ENCODE measurements at regions not wholly inside any gene's neighbourhood (a gene's known extent, or its start where the extent isn't known, plus 50 kb on each side); places are given as distances from the start of the nearest gene placed in this dataset.

DNA sequence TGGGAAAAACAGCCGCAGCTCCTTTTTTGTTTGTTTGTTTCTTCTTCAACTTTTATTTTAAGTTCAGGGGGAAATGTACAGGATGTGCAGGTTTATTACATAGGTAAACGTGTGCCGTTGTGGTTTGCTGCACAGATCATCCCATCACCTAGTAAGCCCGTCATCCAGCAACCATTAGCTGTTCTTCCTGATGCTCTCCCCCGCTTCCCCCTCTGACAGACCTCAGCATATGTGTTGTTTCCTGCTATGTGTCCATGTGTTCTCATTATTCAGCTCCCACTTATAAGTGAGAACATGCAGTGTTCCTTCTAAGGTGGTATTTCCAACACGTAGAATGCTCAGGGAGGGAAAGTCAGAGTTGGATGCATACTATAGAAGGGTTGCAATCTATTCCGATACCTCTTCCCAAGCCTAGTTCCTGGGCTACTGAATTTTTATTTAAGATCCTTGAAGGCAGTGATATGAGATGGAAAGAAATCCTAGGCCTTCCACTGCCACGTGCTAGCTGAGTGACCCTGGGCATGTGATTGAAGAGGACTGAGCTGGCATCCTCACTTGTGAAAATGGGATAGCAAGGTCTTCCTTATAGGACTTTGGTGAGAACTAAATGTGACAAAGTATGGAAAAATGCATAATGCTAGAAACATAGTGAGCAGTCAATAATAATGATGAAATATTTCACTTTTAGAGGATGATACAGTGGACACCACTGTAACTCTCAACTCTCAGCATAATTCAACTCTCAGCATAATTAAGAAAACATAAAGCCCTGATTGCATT lies 278.5 kb downstream of the REEP3 start:
- Histone ChIP-seq H3K27ac (peak overlapping the region; percentile 57), H3K36me3 (no peaks in the 10 kb centered on the region), H3K4me3 (no peak overlapping the region), H3K27me3 (no peaks in the 10 kb centered on the region), H3K4me1 (peaks cover 8% of the 10 kb centered on the region), H3K9me3 (no peaks in the 10 kb centered on the region)
- TF ChIP-seq POLR2A (IDR thresholded peaks at IDR 0.05) (no peak), EP300 (IDR thresholded peaks at IDR 0.05) (no peak), POLR2AphosphoS5 (IDR thresholded peaks at IDR 0.05) (no peak)
- TF ChIP-seq, protein P1, sequence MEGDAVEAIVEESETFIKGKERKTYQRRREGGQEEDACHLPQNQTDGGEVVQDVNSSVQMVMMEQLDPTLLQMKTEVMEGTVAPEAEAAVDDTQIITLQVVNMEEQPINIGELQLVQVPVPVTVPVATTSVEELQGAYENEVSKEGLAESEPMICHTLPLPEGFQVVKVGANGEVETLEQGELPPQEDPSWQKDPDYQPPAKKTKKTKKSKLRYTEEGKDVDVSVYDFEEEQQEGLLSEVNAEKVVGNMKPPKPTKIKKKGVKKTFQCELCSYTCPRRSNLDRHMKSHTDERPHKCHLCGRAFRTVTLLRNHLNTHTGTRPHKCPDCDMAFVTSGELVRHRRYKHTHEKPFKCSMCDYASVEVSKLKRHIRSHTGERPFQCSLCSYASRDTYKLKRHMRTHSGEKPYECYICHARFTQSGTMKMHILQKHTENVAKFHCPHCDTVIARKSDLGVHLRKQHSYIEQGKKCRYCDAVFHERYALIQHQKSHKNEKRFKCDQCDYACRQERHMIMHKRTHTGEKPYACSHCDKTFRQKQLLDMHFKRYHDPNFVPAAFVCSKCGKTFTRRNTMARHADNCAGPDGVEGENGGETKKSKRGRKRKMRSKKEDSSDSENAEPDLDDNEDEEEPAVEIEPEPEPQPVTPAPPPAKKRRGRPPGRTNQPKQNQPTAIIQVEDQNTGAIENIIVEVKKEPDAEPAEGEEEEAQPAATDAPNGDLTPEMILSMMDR (IDR thresholded peaks at IDR 0.05), result no peak
- no peak for DNase-seq (ENCODE audit: low spot score in 2 of 2)
- 57% methylated on average over 8 of the region's 8 CpGs for WGBS

DNA sequence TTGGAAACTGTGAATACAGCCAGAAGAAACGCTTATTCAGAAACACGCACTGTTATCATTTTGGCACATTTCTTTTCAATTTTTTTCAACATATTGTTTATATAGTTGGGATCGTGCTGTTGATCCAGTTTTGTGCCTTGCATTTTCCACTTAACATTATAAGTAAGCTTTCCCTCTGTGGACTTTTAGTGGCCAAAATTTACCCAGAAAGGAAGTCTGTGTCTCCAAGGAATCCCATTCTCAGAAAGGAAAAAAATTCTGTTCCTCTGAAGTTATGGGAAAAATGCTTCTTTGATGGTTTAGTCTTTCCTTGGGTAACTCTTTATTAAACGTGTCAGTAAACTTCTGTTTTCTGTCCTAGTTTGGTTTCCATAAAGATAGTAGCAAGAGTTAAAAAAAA lies 280.0 kb downstream of the REEP3 start:
- no peak overlapping the region for H3K4me3 ChIP-seq
- H3K4me1 ChIP-seq, result peaks cover 8% of the 10 kb centered on the region
- no peak overlapping the region for H3K27ac ChIP-seq
- H3K9me3 ChIP-seq, result no peaks in the 10 kb centered on the region
- TF ChIP-seq EP300 (IDR thresholded peaks at IDR 0.05) (no peak), POLR2AphosphoS5 (IDR thresholded peaks at IDR 0.05) (no peak), POLR2A (IDR thresholded peaks at IDR 0.05) (no peak)
- TF ChIP-seq, protein P1 (IDR thresholded peaks at IDR 0.05), result no peak
- H3K36me3 ChIP-seq, result no peaks in the 10 kb centered on the region
- no peak for DNase-seq (ENCODE audit: low spot score in 2 of 2)
- 45% methylated on average over 4 of the region's 4 CpGs for WGBS
- H3K27me3 ChIP-seq, result no peaks in the 10 kb centered on the region

DNA sequence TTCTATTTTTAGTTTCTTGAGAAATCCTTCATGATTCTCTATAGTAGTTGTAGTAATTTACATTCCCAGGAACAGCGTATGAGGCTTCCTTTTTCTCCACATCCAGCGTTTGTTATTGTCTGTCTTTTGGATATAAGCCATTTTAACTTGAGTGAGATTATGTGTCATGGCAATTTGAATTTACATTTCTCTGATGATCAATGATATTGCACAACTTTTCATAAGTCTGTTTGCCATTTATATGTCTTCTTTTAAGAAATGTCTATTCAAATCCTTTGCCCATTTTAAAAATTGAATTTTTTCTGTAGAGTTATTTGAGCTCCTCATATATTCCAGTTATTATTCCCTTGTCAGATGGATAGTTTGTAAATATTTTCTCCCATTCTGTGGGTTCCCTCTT lies 285.1 kb downstream of the REEP3 start:
- Histone ChIP-seq H3K27ac (no peak overlapping the region), H3K27me3 (no peaks in the 10 kb centered on the region), H3K9me3 (peaks cover 5% of the 10 kb centered on the region), H3K36me3 (no peaks in the 10 kb centered on the region), H3K4me3 (no peak overlapping the region), H3K4me1 (no peaks in the 10 kb centered on the region)
- TF ChIP-seq, protein P1 (IDR thresholded peaks at IDR 0.05), result no peak
- TF ChIP-seq POLR2A (IDR thresholded peaks at IDR 0.05) (no peak), EP300 (IDR thresholded peaks at IDR 0.05) (no peak), POLR2AphosphoS5 (IDR thresholded peaks at IDR 0.05) (no peak)
- DNase-seq (ENCODE audit: low spot score in 2 of 2), result no peak
- 32% methylated on average over 2 of the region's 2 CpGs for WGBS

DNA sequence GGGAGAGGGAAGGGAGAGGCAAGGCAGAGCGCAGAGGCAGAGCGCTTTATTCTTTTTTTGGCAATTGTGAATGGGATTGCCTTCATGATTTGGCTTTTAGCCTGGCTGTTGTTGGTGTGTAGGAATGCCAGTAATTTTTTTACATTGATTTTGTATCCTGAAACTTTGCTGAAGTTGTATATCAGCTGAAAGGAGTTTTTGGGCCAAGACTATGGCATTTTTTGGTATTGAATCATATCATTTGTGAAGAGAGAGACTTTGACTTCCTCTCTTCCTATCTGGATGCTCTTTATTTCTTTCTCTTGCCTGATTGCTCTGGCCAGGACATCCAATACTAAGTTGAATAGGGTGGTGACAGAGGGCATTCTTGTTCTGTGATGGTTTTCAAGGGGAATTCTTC lies 291.3 kb downstream of the REEP3 start:
- Histone ChIP-seq H3K27me3 (no peaks in the 10 kb centered on the region), H3K9me3 (no peaks in the 10 kb centered on the region), H3K36me3 (no peaks in the 10 kb centered on the region), H3K27ac (no peak overlapping the region), H3K4me3 (no peak overlapping the region), H3K4me1 (no peaks in the 10 kb centered on the region)
- DNase-seq (ENCODE audit: low spot score in 2 of 2), result no peak
- TF ChIP-seq EP300 (IDR thresholded peaks at IDR 0.05) (no peak), POLR2AphosphoS5 (IDR thresholded peaks at IDR 0.05) (no peak), POLR2A (IDR thresholded peaks at IDR 0.05) (no peak)
- TF ChIP-seq, protein P1 (IDR thresholded peaks at IDR 0.05), result no peak
- 19% methylated on average over 1 of the region's 2 CpGs for WGBS

DNA sequence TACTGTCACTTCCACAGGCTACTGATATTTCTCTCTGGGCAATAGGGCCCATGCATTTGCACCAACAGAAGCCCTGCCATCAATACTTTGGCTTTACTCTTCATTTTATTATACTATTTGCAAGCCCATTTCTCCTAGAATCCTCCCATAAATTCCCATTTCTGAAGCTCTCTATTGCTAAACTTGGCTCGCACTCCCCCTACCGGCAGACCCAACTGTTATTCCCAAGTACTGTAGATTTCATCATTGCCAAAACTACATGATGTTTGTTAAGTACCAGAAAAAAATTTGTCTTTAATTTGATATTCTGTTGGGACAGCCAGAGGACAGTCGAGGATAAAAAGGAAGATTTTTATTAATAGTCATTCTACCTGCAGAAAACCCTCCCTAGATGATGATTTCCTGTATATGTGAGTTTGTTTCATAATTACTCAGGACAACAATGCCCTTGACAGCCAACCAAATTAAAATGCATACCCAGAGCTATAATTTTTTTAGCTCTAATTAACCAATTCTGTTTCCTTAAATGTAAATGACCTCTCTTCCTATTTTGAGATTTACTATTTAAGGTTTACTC lies 298.6 kb downstream of the REEP3 start:
- H3K9me3 ChIP-seq, result no peaks in the 10 kb centered on the region

More for the DNA sequence above, 298.6 kb downstream of the REEP3 start:
- Histone ChIP-seq H3K36me3 (no peaks in the 10 kb centered on the region), H3K4me1 (no peaks in the 10 kb centered on the region), H3K27me3 (no peaks in the 10 kb centered on the region), H3K27ac (no peak overlapping the region), H3K4me3 (no peak overlapping the region)
- TF ChIP-seq POLR2A (IDR thresholded peaks at IDR 0.05), result no peak
- no peak for TF ChIP-seq POLR2AphosphoS5 (IDR thresholded peaks at IDR 0.05)
- TF ChIP-seq, protein P1 (IDR thresholded peaks at IDR 0.05), result peak; percentile 65 to 67
- no peak for TF ChIP-seq EP300 (IDR thresholded peaks at IDR 0.05)
- DNase-seq (ENCODE audit: low spot score in 2 of 2), result peak in 1 of 2 donors; percentile 73
- WGBS, result 7% methylated on average over 3 of the region's 3 CpGs
